Neural crest cell (in vitro differentiated cells): ENCODE measurements at regions not wholly inside any gene's neighbourhood (a gene's known extent, or its start where the extent isn't known, plus 50 kb on each side); places are given as distances from the start of the nearest gene placed in this dataset.
A peak's percentile ranks its signal among the peaks of the same experiment; 100 is the strongest.

Source experiments
- DNase-seq: peaks from one replicate; pipeline ENCODE4 v3.0.0; 2021; ENCODE audit warnings: low read depth, mixed read lengths, low spot score
- H3K27ac Mint-ChIP-seq: one replicate; pipeline ENCODE4 v1.8.0; 2021; ENCODE audit warnings: mild to moderate bottlenecking, mixed read lengths; ENCODE audit not compliant: unreplicated experiment
- H3K27me3 Mint-ChIP-seq: 2 replicates; pipeline ENCODE4 v1.8.0; 2021; ENCODE audit warnings: low read depth, mild to moderate bottlenecking, mixed read lengths
- H3K36me3 Mint-ChIP-seq: 2 replicates; pipeline ENCODE4 v1.8.0; 2021; ENCODE audit warnings: low read depth, mild to moderate bottlenecking, mixed read lengths
- H3K4me1 Mint-ChIP-seq: 2 replicates; pipeline ENCODE4 v1.8.0; 2021; ENCODE audit warnings: mixed read lengths
- H3K4me3 Mint-ChIP-seq: one replicate; pipeline ENCODE4 v1.8.0; 2021; ENCODE audit warnings: mild to moderate bottlenecking, mixed read lengths
- H3K9me3 Mint-ChIP-seq: 2 replicates; pipeline ENCODE4 v1.8.0; 2021; ENCODE audit warnings: mixed read lengths
- TF ChIP-seq, protein P1 (sequence below): fragments of 200-600 bp; sonication (generic); conservative IDR thresholded peaks from 2 replicates; pipeline ENCODE4 v1.5.0; 2021; ENCODE audit warnings: antibody characterized with exemption, mild to moderate bottlenecking

DNA sequence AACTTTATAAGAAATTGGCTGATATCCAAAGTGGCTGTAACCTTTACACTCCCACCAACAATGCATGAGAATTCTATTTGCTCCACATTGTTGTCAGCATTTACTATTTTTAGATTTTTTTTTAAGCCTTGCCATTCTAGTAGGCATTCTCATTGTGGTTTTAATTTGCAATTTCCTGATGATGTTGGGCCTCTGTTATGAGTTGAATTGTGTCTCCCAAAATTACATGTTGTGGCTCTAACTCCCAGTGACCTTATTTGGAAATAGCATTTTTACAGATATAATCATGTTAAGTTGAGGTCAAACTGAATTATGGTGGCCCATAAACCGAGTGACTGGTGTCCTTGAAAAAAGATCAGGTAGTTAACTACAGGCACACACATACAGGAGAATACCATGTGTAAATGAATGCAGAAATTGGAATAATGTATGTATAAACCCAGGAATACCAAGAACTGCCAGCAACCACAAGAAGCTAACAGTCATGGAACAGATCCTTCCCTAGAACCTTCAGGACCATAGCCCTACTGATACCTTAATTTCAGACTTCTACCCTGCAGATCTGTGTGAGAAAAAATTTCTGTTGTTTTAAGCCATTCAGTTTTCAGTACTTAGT, 348.8 kb upstream of the DAB1 start:
- H3K9me3 Mint-ChIP-seq = no peaks in the 10 kb centered on the region
- no peak overlapping the region for H3K4me3 Mint-ChIP-seq
- no peaks in the 10 kb centered on the region for H3K27me3 Mint-ChIP-seq
- no peak for DNase-seq
- H3K27ac Mint-ChIP-seq = no peak overlapping the region
- H3K4me1 Mint-ChIP-seq = no peaks in the 10 kb centered on the region
- TF ChIP-seq, protein P1, sequence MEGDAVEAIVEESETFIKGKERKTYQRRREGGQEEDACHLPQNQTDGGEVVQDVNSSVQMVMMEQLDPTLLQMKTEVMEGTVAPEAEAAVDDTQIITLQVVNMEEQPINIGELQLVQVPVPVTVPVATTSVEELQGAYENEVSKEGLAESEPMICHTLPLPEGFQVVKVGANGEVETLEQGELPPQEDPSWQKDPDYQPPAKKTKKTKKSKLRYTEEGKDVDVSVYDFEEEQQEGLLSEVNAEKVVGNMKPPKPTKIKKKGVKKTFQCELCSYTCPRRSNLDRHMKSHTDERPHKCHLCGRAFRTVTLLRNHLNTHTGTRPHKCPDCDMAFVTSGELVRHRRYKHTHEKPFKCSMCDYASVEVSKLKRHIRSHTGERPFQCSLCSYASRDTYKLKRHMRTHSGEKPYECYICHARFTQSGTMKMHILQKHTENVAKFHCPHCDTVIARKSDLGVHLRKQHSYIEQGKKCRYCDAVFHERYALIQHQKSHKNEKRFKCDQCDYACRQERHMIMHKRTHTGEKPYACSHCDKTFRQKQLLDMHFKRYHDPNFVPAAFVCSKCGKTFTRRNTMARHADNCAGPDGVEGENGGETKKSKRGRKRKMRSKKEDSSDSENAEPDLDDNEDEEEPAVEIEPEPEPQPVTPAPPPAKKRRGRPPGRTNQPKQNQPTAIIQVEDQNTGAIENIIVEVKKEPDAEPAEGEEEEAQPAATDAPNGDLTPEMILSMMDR = no peak
- no peaks in the 10 kb centered on the region for H3K36me3 Mint-ChIP-seq

DNA sequence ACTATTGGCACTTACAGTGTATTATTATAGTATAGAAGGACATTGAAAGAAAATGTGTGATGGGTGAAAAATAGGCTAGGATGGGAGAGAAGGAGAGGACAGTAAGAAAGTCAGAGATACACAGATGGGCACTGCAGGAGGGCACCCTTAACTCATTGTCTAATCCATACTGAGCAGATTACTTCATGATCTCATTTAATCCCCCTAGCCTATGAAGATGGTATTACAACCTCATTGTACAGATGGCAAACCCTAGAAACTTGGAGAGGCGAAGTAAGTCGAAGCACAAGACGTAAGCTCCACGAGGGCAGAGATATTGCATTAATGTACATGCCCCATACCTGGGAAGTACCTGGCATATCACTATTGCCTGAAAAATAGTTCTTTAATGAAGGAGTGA, 346.9 kb upstream of the DAB1 start:
- H3K27me3 Mint-ChIP-seq = no peaks in the 10 kb centered on the region
- no peak for DNase-seq
- no peaks in the 10 kb centered on the region for H3K9me3 Mint-ChIP-seq
- H3K4me1 Mint-ChIP-seq = no peaks in the 10 kb centered on the region
- TF ChIP-seq, protein P1 = peak; percentile 49
- H3K36me3 Mint-ChIP-seq = no peaks in the 10 kb centered on the region
- no peak overlapping the region for H3K4me3 Mint-ChIP-seq
- H3K27ac Mint-ChIP-seq = no peak overlapping the region

DNA sequence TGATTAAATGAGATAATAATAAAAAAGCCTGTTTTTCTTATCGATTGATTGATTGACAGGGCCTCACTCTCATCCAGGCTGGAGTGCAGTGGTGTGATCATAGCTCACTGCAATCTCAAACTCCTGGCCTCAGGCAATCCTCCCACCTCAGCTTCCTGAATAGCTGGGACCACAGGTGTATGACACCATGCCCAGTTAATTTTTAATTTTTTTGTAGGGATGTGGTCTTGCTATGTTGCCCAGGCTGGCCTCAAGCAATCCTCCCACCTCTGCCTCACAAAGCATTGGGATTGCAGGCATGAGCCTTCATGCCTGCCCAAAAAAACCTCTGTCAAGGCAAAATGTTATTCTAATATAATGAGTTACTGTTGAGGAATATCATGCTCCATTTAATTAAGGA, 346.4 kb upstream of the DAB1 start:
- Mint-ChIP-seq H3K9me3 (no peaks in the 10 kb centered on the region), H3K36me3 (no peaks in the 10 kb centered on the region), H3K27me3 (no peaks in the 10 kb centered on the region), H3K27ac (no peak overlapping the region), H3K4me1 (no peaks in the 10 kb centered on the region), H3K4me3 (no peak overlapping the region)
- no peak for DNase-seq
- TF ChIP-seq, protein P1 = no peak

DNA sequence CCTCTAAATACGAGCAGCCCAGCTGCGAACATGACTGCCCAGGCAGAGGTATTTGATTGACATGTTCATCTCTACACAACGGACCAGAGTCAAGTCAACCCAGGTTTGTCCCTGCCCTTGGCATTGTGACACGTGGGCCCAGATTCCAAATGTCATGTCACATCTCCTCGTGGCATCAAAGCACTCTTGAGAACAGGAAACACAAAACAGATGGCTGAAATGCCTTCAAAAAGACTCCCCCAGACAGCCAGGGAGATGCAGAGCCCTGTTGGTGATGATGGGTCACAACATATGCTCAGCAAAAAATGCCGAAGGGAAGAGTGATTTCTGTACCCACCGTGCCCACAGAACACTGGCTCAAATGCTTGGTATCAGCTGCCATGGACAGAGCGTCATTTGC, 337.8 kb upstream of the DAB1 start:
- Mint-ChIP-seq H3K9me3 (no peaks in the 10 kb centered on the region), H3K4me3 (no peak overlapping the region), H3K27me3 (no peaks in the 10 kb centered on the region), H3K36me3 (no peaks in the 10 kb centered on the region), H3K27ac (no peak overlapping the region), H3K4me1 (peaks cover 11% of the 10 kb centered on the region)
- DNase-seq = no peak
- TF ChIP-seq, protein P1 = no peak

DNA sequence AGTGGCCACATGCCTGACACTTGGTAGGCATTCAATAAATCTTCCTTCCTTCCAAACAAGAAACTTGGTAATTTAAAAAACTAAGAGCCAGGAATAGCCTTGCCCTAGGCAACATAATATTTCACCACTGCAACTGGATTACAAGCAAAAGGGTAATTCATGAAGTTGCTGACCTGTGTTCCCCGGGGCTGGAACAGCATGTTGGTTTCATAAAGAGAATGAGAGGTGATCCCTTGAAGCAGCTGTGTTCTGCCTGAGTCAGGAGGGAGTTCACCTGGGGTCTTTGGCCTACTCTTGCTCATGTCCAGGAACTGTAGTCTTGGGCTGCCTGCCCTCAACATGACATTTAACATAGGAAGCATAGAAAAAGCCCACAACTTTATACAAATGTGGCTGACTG, 329.0 kb upstream of the DAB1 start:
- no peak for DNase-seq
- Mint-ChIP-seq H3K4me1 (peaks cover 14% of the 10 kb centered on the region), H3K4me3 (no peak overlapping the region), H3K27ac (no peak overlapping the region), H3K27me3 (no peaks in the 10 kb centered on the region), H3K9me3 (no peaks in the 10 kb centered on the region), H3K36me3 (no peaks in the 10 kb centered on the region)
- TF ChIP-seq, protein P1 = no peak
